NT2/D1 (cell line): ENCODE measurements at regions not wholly inside any gene's neighbourhood (a gene's known extent, or its start where the extent isn't known, plus 50 kb on each side); places are given as distances from the start of the nearest gene placed in this dataset.

Experiments
- SUZ12 ChIP-seq: IDR thresholded peaks from 2 replicates; pipeline ENCODE4 v1.6.1; 2011; ENCODE audit not compliant: insufficient read length, insufficient read depth; ENCODE audit errors: extremely low read depth
- YY1 ChIP-seq: IDR thresholded peaks from 2 replicates; pipeline ENCODE4 v1.6.1; 2011; ENCODE audit not compliant: insufficient read length, insufficient read depth

DNA sequence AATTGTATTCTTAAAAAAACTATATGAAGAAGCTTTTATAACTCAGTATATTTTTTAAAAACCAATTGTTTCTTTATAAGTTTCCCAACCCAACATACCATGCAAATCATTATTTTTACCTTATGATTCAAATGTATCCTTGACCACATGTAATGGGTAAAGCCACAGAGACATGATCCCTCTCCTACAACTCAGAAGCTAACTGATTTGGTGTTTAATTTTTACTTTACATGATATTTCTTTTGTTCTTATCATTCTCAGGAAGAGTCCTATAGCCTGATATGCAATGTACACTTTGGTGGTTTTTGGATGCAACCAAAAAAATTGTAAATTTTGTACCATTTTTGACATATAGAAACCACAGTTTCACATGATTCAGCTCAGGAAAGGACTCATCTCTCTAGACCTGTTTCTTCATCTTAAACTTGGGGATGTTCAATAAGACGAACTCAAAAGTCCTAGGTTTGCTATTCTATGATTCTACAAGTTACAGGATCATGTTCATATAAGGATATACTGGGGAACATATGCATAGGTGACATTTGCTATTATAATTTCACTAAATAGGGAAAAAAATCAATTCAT is 85.2 kb upstream of the RBBP8 start:
- TF ChIP-seq YY1 (no peak), SUZ12 (no peak)
